ENCODE measurements at regions not wholly inside any gene's neighbourhood (a gene's known extent, or its start where the extent isn't known, plus 50 kb on each side); places are given as distances from the start of the nearest gene placed in this dataset.

GRCh38 chr13:74865656-74866055, 616.3 kb downstream of the TBC1D4 start:
- DNase-seq: no peak

GRCh38 chr13:74860789-74861188, 621.2 kb downstream of the TBC1D4 start:
- no peak for DNase-seq

- DNase-seq: no peak
Measured at GRCh38 chr13:74850893-74851292, 631.1 kb downstream of the TBC1D4 start.

- DNase-seq: no peak
Measured at GRCh38 chr13:74847966-74848365, 634.0 kb downstream of the TBC1D4 start.

GRCh38 chr13:74845806-74846205, 636.2 kb downstream of the TBC1D4 start:
- DNase-seq: no peak

- DNase-seq: no peak
Measured at GRCh38 chr13:74841651-74842050, 640.3 kb downstream of the TBC1D4 start.

- no peak for DNase-seq
Measured at GRCh38 chr13:74841123-74841522, 640.8 kb downstream of the TBC1D4 start.

GRCh38 chr13:74839656-74840055, 642.3 kb downstream of the TBC1D4 start:
- DNase-seq: no peak

- DNase-seq: no peak
Measured at GRCh38 chr13:74838096-74838495, 643.9 kb downstream of the TBC1D4 start.

GRCh38 chr13:74836628-74837027, 645.3 kb downstream of the TBC1D4 start:
- no peak for DNase-seq

- DNase-seq: no peak
Measured at GRCh38 chr13:74835579-74835978, 646.4 kb downstream of the TBC1D4 start.

GRCh38 chr13:74825938-74826246, 656.1 kb downstream of the TBC1D4 start:
- no peak for DNase-seq

- no peak for DNase-seq
Measured at GRCh38 chr13:74825152-74825937, 656.6 kb downstream of the TBC1D4 start.

- DNase-seq: no peak
Measured at GRCh38 chr13:74820809-74821208, 661.2 kb downstream of the TBC1D4 start.

- DNase-seq: no peak
Measured at GRCh38 chr13:74819549-74819948, 662.4 kb downstream of the TBC1D4 start.

GRCh38 chr13:74816737-74817136, 665.2 kb downstream of the TBC1D4 start:
- no peak for DNase-seq

- DNase-seq: no peak
Measured at GRCh38 chr13:74796157-74796556, 662.0 kb upstream of the KLF12 start.

GRCh38 chr13:74795526-74795925, 661.3 kb upstream of the KLF12 start:
- DNase-seq: no peak

- DNase-seq: no peak
Measured at GRCh38 chr13:74794582-74794981, 660.4 kb upstream of the KLF12 start.

GRCh38 chr13:74794147-74794546, 659.9 kb upstream of the KLF12 start:
- DNase-seq: no peak

GRCh38 chr13:74784959-74785358, 650.8 kb upstream of the KLF12 start:
- DNase-seq: no peak

- DNase-seq: no peak
Measured at GRCh38 chr13:74778946-74779345, 644.7 kb upstream of the KLF12 start.

GRCh38 chr13:74778087-74778486, 643.9 kb upstream of the KLF12 start:
- DNase-seq: no peak

GRCh38 chr13:74774264-74774663, 640.1 kb upstream of the KLF12 start:
- DNase-seq: no peak

- DNase-seq: no peak
Measured at GRCh38 chr13:74773248-74773647, 639.0 kb upstream of the KLF12 start.

Measured in RPMI8226 (cell line).